ENCODE measurements at regions not wholly inside any gene's neighbourhood (a gene's known extent, or its start where the extent isn't known, plus 50 kb on each side); places are given as distances from the start of the nearest gene placed in this dataset.

DNA sequence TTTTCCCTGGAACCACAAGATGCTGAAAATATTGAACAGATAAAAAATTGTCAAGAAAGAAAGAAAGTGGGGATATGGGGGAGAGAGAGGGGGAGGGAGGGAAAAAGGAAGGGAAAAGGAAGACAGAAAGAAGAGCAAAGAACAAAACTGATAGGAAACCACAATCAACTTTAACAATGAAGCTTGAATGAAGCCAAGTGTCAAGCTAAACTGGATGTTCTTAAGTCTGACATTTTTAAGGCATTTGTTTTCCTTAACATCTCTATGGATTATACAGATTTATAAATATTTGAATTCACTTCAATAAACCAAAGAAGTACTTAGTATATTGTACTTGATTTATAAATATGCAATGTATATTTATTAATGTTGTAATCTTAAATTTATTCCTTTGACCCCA, 197.6 kb upstream of the SMLR1 start:
- Histone ChIP-seq H3K4me1 (ENCODE audit: low read length) (peaks cover 11% of the 10 kb centered on the region), H3K4me2 (ENCODE audit: low read length) (no peak overlapping the region), H3K4me3 (ENCODE audit: low read length) (no peak overlapping the region), H3K9ac (ENCODE audit: low read length) (no peak overlapping the region), H4K20me1 (ENCODE audit: insufficient read depth, low read length) (no peaks in the 10 kb centered on the region), H2AFZ (ENCODE audit: low read depth, low read length) (no peak overlapping the region), H3K27me3 (ENCODE audit: low read depth, low read length) (peaks cover 6% of the 10 kb centered on the region; the same call in 1 of the 2 replicates), H3K9me3 (ENCODE audit: insufficient read depth, low read length) (no peaks in the 10 kb centered on the region), H3K36me3 (replicated peaks; ENCODE audit: low read depth, low read length) (no peaks in the 10 kb centered on the region), H3K79me2 (ENCODE audit: low read length) (no peaks in the 10 kb centered on the region), H3K27ac (ENCODE audit: low read length) (no peak overlapping the region)
- TF ChIP-seq, protein P1, sequence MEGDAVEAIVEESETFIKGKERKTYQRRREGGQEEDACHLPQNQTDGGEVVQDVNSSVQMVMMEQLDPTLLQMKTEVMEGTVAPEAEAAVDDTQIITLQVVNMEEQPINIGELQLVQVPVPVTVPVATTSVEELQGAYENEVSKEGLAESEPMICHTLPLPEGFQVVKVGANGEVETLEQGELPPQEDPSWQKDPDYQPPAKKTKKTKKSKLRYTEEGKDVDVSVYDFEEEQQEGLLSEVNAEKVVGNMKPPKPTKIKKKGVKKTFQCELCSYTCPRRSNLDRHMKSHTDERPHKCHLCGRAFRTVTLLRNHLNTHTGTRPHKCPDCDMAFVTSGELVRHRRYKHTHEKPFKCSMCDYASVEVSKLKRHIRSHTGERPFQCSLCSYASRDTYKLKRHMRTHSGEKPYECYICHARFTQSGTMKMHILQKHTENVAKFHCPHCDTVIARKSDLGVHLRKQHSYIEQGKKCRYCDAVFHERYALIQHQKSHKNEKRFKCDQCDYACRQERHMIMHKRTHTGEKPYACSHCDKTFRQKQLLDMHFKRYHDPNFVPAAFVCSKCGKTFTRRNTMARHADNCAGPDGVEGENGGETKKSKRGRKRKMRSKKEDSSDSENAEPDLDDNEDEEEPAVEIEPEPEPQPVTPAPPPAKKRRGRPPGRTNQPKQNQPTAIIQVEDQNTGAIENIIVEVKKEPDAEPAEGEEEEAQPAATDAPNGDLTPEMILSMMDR (IDR thresholded peaks at IDR 0.05; ENCODE audit: low read depth, low read length), result no peak
- TF ChIP-seq EZH2phosphoT487 (IDR thresholded peaks at IDR 0.05; ENCODE audit: low read depth), result no peak

DNA sequence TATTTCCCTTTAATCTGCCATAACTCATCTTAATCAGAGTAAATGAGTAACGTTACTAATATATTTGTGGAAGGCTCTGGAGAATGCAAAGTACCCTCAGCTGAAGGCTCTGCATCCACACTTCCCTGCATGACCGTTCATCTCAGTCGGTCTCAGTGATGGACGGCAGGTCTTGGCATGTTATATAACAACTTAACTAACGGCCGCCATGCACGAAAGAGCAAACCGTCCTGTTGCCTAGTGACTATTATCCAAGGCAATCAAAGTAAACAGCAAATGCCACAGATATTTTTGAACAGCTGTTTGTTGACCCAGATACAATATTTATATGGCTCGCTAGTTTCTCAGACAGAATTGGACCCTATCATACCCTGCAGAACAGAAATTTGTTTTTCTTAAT, 194.9 kb upstream of the SMLR1 start:
- H3K9ac ChIP-seq (ENCODE audit: low read length), result no peak overlapping the region
- no peaks in the 10 kb centered on the region for H3K9me3 ChIP-seq (ENCODE audit: insufficient read depth, low read length)
- H3K4me2 ChIP-seq (ENCODE audit: low read length), result no peak overlapping the region
- no peaks in the 10 kb centered on the region for H4K20me1 ChIP-seq (ENCODE audit: insufficient read depth, low read length)
- no peak overlapping the region for H3K4me3 ChIP-seq (ENCODE audit: low read length)
- H3K27me3 ChIP-seq (ENCODE audit: low read depth, low read length), result no peaks in the 10 kb centered on the region
- H3K36me3 ChIP-seq (replicated peaks; ENCODE audit: low read depth, low read length), result no peaks in the 10 kb centered on the region
- no peak overlapping the region for H3K27ac ChIP-seq (ENCODE audit: low read length)
- H3K4me1 ChIP-seq (ENCODE audit: low read length), result no peaks in the 10 kb centered on the region
- TF ChIP-seq, protein P1 (IDR thresholded peaks at IDR 0.05; ENCODE audit: low read depth, low read length), result no peak
- TF ChIP-seq EZH2phosphoT487 (IDR thresholded peaks at IDR 0.05; ENCODE audit: low read depth), result no peak
- H2AFZ ChIP-seq (ENCODE audit: low read depth, low read length), result no peak overlapping the region
- H3K79me2 ChIP-seq (ENCODE audit: low read length), result no peaks in the 10 kb centered on the region

DNA sequence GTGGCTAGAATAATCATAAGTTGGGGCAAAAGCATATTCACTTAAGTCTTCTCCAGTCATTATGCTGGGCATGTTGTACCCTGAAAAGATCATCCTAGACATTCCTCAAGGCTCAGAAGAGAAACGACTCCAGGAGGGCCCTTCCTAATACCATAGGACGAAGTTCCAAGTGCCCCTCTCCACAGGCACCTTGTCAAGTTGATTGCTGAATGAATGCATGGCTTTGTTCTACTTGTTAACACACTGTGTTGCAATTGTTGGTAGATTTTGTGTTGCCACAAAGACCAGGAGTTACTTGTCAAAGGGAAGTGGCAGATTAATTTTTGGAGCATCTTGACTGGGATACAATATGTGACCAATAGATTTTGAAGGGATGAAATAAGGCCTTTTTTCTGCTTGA, 194.3 kb upstream of the SMLR1 start:
- Histone ChIP-seq H3K9ac (ENCODE audit: low read length) (no peak overlapping the region), H3K4me2 (ENCODE audit: low read length) (no peak overlapping the region), H3K9me3 (ENCODE audit: insufficient read depth, low read length) (no peaks in the 10 kb centered on the region), H3K27me3 (ENCODE audit: low read depth, low read length) (no peaks in the 10 kb centered on the region), H3K27ac (ENCODE audit: low read length) (no peak overlapping the region), H3K4me3 (ENCODE audit: low read length) (no peak overlapping the region), H3K79me2 (ENCODE audit: low read length) (no peaks in the 10 kb centered on the region), H2AFZ (ENCODE audit: low read depth, low read length) (no peak overlapping the region), H3K36me3 (replicated peaks; ENCODE audit: low read depth, low read length) (no peaks in the 10 kb centered on the region), H4K20me1 (ENCODE audit: insufficient read depth, low read length) (no peaks in the 10 kb centered on the region), H3K4me1 (ENCODE audit: low read length) (no peaks in the 10 kb centered on the region)
- no peak for TF ChIP-seq EZH2phosphoT487 (IDR thresholded peaks at IDR 0.05; ENCODE audit: low read depth)
- TF ChIP-seq, protein P1 (IDR thresholded peaks at IDR 0.05; ENCODE audit: low read depth, low read length), result no peak

DNA sequence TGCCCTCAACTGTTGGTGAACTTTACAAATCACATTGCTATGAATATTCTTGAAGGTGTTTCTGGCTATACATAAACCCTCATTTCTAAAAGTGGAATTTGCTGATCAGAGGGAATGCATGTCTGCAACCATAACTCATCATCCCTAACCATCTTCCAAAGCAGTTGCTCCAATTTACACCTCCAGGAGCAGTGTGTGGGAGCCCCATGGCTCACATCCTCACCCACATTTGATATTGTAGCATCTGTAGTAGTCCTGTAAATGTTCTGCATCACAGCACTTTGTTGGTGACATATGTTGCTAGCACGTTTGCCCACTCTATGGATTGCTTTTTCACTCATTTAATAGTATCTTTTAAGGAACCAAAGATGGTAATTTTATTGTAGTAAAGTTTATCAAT, 183.8 kb upstream of the SMLR1 start:
- no peak overlapping the region for H3K27ac ChIP-seq (ENCODE audit: low read length)
- no peaks in the 10 kb centered on the region for H3K79me2 ChIP-seq (ENCODE audit: low read length)
- H3K4me1 ChIP-seq (ENCODE audit: low read length), result no peaks in the 10 kb centered on the region
- no peak for TF ChIP-seq EZH2phosphoT487 (IDR thresholded peaks at IDR 0.05; ENCODE audit: low read depth)
- TF ChIP-seq, protein P1 (IDR thresholded peaks at IDR 0.05; ENCODE audit: low read depth, low read length), result no peak
- no peaks in the 10 kb centered on the region for H3K36me3 ChIP-seq (replicated peaks; ENCODE audit: low read depth, low read length)
- no peak overlapping the region for H2AFZ ChIP-seq (ENCODE audit: low read depth, low read length)
- H3K4me2 ChIP-seq (ENCODE audit: low read length), result no peak overlapping the region
- H3K27me3 ChIP-seq (ENCODE audit: low read depth, low read length), result no peaks in the 10 kb centered on the region
- no peaks in the 10 kb centered on the region for H3K9me3 ChIP-seq (ENCODE audit: insufficient read depth, low read length)
- no peak overlapping the region for H3K9ac ChIP-seq (ENCODE audit: low read length)
- H4K20me1 ChIP-seq (ENCODE audit: insufficient read depth, low read length), result no peaks in the 10 kb centered on the region
- no peak overlapping the region for H3K4me3 ChIP-seq (ENCODE audit: low read length)

Data from OCI-LY3 (cell line).